GM21526 (cell line): ENCODE measurements at regions not wholly inside any gene's neighbourhood (a gene's known extent, or its start where the extent isn't known, plus 50 kb on each side); places are given as distances from the start of the nearest gene placed in this dataset.

Experiments used
- ATAC-seq: cut with Tn5 transposase; IDR thresholded peaks from one replicate; pipeline ENCODE4 v1.9.1; 2021; ENCODE audit warnings: moderate library complexity; ENCODE audit not compliant: unreplicated experiment, low FRiP score

GRCh38 chr10:52637592-52637991 lies 135.0 kb downstream of the MBL2 start:
- ATAC-seq, result no peak

GRCh38 chr10:52639652-52640051 lies 132.9 kb downstream of the MBL2 start:
- no peak for ATAC-seq

GRCh38 chr10:52642208-52642607 lies 130.4 kb downstream of the MBL2 start:
- no peak for ATAC-seq

GRCh38 chr10:52644373-52645186 lies 128.0 kb downstream of the MBL2 start:
- no peak for ATAC-seq

- ATAC-seq, result no peak
Measured at GRCh38 chr10:52645187-52645758, 127.3 kb downstream of the MBL2 start.

- no peak for ATAC-seq
Measured at GRCh38 chr10:52649511-52649910, 123.1 kb downstream of the MBL2 start.

DNA sequence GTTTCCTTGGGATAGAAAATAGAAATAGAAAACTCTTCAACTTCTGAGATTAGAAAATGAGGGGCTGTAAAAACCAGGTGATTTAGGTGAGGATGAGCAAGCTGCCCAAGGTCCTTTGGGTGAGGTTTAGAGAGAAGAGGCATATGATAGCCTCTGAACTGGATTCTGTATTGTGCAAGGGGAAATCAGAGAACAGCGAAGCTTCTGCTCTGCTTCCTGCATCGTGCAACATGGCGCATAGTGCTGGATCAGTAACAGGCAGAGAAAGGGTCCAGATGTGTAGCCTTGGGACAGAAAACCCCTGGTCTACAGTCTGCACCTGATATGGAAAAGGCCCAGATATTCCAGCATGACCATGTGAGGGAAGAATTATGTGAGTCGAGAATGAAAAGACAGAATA lies 121.7 kb downstream of the MBL2 start:
- ATAC-seq, result no peak

DNA sequence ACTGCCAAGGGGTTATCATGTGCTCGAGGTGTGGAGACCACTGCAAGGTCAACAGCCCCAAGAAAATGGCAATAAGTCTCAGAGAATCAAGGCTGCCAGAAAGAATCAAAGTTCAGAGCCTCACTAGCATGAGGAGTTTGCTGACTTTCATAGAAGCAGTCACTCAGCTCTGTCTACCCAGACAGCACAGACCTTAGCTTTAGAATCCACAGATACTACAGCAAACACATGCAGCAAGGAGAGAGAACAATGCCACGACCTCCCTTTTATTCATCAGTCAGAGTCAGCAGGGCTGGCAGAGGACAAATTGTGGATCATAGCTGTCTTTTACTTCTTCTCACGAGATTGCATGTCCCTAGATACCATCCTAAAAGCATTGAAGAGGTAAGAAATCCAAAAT lies 121.3 kb downstream of the MBL2 start:
- ATAC-seq, result no peak

DNA sequence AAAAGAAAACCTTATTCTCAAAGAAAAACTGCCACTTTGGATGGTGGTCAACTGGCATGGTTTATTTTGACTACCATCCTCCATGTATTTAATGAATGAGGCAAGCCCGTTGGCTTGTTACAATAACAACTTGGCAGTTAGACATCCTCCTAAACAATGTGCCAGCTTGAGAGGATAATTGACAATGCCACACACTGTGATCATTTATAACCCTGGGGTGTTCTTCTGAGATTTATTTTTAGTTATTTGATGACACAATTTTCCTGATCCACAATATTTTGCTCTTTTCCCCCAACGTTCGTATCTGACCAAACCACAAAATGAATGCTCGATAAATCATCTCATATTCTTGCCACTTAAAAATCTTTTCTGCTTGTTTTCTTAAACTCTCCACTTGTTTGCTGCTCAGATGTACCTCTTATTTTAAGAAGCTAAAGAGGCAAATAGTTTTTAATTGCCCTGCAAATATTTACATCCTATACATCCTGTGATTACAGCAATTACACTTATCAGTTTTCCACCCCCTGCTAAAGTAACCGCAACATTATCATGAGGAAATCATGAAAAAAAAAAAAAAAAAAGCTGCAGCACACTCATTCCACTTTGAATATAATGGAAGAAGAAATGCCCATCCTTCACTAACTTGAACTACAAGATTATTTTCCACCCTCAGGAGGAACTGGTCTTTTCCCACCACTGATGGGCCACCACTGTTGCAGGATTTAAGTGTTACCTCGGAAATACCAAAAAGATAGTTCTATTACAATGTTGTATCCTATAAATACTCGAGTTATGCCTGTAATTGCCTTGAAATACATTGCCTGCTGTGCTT lies 119.9 kb downstream of the MBL2 start:
- ATAC-seq, result no peak

DNA sequence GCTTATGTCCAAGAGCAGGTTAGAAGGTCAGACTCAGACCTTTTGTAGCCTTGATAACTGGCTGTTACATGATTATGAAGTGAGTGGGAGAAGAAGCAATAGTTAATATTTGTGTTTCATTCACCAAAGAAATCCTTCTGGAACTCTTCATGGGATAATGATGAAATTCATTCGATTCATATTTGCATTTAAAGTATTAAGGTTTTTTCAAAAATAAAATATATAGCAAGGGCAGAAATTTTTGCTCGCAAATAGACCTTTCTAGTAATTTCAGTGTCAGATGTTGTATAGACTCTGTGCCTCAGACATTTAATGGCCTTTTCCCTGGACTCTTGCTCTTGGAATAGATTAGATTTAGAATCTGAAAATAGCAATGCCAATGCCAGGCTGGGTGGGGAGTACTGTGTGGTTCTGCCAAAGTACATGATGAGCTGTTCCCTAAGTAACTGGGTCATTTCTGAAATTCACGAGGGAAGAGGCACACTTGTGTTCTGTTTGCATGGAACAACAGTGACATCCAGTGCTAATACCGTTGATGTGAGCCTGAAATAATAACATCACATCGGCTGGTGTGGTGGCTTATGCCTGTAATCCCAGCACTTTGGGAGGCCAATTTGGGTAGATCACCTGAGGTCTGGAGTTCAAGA lies 119.2 kb downstream of the MBL2 start:
- ATAC-seq, result no peak

DNA sequence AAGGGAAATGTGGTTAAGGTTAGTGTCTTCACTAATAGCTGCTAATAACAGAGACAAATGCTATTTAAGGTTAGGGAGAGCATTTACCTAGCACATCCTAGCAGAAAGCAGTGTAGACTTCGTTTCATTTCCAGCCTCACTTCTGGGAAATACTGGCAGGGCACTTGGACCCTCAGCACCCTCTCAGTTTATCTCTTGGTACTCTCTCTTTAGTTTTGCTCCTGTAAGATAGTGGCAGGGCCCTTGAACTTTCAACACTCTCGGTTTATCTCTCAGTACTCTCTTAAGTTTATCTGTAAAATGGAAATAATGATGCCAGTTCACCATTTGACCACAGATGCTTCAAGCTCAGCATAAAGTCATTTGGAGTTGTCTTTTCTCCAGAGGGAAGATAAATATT lies 118.4 kb downstream of the MBL2 start:
- no peak for ATAC-seq

- no peak for ATAC-seq
Measured at GRCh38 chr10:52658112-52658511, 114.5 kb downstream of the MBL2 start.

- no peak for ATAC-seq
Measured at GRCh38 chr10:52659085-52659484, 113.5 kb downstream of the MBL2 start.

GRCh38 chr10:52662256-52662655 lies 110.3 kb downstream of the MBL2 start:
- ATAC-seq, result no peak

DNA sequence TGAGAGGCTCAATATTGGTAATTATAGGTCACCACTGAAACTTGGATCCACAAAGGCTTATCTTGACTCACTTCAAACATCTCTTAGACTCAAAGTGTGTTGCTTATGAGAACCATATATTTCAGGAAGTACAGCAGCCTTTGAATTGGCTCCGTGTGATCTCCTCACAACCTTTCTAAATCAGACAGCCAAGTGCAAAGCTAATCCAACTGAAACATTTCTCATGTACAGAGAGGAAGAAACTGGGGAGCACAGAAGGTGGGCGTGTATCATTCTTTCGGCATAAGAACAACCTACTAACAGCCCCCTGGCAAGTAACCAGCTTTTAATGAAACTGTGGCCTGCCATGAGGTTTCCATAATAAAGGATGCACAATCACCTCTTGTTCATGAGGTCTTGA lies 109.4 kb downstream of the MBL2 start:
- no peak for ATAC-seq

DNA sequence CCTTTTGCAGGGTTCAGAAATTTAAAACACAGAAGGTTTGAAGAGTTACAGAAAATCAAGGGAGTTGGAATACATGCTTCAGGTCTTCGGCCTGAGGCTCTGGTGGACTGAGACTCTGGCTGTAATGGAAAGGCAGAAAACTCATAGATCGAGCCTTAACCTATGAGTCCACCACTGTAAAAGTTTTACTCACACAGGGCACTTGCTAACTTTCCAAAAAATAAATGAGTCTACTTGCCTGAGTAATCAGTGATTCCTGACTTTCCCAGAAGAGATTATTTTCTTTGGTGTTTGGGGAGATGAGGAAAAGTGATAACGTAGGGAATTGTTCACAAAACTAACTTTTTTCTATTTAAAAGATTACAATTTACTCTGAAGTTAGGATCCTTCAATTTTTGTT lies 108.0 kb downstream of the MBL2 start:
- no peak for ATAC-seq

GRCh38 chr10:52665821-52666220 lies 106.8 kb downstream of the MBL2 start:
- no peak for ATAC-seq

- no peak for ATAC-seq
Measured at GRCh38 chr10:52666931-52667330, 105.7 kb downstream of the MBL2 start.

GRCh38 chr10:52668024-52668423 lies 104.6 kb downstream of the MBL2 start:
- ATAC-seq, result no peak

GRCh38 chr10:52672880-52673279 lies 99.7 kb downstream of the MBL2 start:
- no peak for ATAC-seq

DNA sequence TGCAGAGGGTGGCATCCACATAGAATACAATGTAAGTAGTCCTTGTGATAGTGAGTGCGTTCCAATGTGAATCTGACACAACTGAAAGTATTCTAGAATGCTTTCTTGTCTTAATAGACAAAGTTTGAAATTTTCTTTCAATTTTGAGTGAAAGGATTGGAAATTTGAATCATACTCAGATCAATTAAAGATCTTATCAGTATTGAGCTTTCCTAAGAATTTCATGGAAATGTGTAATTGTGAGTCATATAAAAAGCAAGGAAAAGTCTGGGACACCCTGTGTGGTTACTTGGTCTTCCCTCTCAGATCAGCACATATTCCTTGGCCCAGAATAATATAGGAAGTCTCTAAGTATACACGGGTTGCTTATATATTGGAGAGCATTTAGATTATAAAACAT lies 99.1 kb downstream of the MBL2 start:
- ATAC-seq, result no peak
